DMS153 treated with DMSO at 0.1 percent for 48 hours (cell line): ENCODE measurements at regions not wholly inside any gene's neighbourhood (a gene's known extent, or its start where the extent isn't known, plus 50 kb on each side); places are given as distances from the start of the nearest gene placed in this dataset.
"Not testable (repeated sequence)": the region's sequence is repeated elsewhere in the genome, so short reads cannot be mapped to it uniquely, and the experiment has no call there.

Experiments used
- DNase-seq: peaks from one replicate; lab custom pipeline; 2025; ENCODE audit not compliant: unreplicated experiment; lab: John Stamatoyannopoulos, UW

DNA sequence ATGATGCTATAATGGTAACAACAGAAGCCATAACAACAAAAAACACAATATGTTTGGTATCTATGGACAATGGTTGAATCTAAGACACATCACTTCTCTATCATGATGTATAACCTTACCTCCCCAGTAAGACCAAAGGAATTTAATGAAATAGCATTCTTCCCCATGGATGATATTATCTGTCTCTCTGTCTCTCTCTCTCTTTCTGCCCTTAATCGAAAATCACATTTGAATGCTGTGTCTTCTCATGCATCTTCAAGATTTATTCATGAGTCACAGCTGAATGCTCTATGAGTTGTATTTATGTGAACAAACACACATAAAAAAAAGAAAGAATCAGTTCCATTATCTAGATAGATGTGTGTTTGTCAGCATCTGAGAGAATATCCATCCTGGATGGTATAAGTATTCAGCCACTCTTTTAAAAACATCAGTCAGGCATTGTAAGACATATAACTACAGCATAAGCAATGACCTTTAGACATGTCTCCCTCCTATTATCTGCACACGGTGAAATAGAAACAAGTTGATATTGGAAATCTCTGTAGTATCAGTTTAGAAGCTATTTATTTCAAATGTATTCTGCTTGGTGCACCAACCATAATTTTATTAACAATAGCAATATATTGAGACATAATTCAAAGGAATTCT, 433.3 kb downstream of the TOX3 start:
- no peak for DNase-seq

DNA sequence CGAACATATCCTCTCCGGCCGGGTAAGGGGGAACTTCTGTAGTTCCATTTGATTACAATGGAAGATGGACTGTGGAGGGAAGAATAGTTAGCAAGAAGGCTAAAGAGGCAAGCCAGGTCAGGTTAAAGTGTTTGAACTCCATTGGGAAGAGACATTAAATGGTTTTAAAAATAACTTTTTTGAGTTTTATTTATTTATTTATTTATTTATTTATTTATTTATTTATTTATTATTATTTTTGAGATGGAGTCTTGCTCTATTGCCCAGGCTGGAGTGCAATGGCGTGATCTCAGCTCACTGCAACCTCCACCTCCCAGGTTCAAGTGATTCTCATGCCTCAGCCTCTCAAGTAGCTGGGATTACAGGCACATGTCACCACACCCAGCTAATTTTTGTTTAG, 441.9 kb downstream of the TOX3 start:
- not testable (repeated sequence) for DNase-seq

DNA sequence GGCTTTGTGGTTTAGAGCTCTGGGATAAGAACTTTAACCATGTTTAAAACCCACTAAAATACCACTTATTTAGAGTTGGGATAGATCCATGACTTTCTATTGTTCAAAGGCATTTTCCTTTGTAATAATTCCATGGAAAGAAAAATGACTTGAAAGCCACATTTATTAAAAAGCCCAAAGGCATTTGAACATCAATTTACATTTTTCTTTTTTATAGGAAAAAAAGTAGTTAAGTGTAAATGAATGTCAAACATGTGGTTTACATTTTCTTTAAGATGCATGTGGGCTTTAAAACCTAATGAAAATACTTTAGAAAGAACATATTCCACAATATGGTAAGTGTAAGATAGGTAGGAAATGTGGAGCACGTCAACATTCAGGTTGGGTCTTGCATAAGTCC, 443.2 kb downstream of the TOX3 start:
- no peak for DNase-seq

DNA sequence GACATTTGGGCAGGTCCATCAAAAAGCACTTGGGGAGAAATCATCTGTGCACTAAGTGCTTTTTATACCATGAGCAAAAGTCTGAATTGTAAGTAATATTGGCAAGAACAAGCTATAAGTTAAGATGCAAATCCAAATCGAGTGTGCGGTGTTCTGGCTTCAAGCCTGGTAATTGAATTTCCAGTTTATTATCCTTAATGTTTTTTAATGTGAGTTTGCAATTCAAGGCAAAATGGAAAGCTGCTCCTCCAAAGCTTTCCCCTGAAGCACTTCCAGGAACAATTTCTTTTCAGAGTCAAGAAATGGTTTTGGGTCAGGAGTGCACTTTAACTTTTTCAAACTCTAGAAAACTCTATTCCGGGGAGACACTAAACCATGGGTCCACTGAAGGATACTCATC, 445.7 kb downstream of the TOX3 start:
- DNase-seq = no peak

DNA sequence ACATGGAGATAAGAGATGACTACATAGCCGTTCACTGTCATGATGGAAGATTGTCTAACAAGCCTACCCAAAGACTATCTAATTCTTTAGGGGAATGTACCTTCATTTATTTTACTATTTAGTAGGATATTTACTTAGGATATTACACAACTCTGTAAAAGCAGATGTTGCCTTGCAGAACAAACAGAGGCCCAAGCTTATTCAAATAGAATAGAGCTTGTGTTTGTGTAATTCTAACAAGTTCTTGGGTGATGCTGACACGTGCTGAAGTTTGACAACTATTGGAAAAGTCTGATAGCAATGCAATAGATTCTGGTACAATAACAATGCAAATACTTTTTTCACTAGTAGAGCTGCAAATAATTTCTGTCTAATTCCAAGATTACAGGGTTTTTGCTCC, 447.6 kb downstream of the TOX3 start:
- DNase-seq = no peak

DNA sequence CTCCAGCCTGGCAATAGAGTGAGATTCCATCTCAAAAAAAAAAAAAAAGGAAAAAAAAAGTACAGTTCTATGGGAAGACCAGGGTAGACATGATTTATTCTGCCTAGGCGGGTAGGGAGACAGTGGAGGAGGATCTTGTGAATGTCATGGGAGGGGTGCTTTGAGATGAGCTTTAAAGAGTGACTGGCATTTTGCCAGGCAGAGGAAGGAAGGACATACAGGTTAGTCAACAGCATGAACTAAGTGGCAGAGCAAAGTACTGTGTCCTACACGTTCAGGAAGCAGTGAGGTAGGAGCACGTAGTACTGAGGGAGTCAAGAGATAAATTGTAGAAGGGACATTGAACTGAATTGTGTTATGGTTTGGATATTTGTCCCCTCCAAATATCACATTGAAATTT, 451.5 kb downstream of the TOX3 start:
- no peak for DNase-seq

DNA sequence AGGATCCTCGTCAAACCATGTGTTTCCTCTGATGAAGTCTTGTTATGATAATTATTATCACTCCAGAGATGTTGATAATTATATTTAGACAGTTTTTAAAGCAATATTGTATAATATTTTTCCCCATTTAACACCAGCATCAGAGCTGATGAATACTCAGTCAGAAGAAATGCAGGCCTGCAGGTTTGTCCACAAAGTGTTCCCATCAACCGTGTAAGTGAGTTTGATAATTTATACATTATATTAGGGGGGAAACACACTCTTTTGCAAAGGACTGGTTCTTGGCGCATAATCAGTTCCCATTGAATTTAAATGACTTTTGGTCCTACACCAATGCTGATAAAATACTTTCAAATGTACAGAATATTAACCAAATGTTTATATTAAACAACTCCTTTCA, 454.8 kb downstream of the TOX3 start:
- no peak for DNase-seq

DNA sequence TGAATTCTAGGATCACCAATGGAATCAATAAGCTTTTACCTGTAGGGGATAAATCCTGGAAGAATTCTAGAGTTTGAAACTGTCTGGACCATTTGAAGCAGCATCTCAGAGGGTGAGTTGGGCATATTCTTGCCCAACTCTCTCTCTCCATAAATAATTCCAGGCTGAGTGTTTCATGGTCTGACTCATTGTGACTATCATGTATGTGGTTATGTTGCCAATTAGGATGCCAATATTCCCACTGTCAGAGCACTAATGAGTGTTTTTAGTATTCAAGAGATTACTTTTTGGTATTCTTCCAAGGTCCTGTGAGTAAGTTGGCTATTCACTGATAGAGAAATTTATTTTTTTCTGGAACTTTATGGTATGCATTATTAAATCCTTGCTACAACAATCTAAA, 456.9 kb downstream of the TOX3 start:
- DNase-seq = no peak

DNA sequence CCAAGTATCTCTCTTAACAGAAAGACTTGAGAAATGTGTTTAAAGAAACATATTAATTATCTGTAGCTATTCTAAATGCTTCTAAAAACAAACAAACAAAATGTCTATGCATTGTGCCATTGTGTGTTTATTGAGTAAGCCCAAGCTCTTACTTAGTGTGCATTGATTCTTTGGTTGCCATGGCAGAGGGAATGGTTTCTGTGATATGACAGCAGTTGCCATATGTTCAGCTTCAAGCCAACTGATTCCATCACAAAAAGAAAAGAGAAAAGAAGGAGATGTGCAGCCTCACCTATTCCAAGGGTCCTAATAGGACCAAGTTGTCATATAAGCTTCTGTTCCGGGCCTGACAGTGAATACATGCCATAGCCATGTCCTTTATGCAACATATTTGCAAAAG, 457.5 kb downstream of the TOX3 start:
- no peak for DNase-seq

DNA sequence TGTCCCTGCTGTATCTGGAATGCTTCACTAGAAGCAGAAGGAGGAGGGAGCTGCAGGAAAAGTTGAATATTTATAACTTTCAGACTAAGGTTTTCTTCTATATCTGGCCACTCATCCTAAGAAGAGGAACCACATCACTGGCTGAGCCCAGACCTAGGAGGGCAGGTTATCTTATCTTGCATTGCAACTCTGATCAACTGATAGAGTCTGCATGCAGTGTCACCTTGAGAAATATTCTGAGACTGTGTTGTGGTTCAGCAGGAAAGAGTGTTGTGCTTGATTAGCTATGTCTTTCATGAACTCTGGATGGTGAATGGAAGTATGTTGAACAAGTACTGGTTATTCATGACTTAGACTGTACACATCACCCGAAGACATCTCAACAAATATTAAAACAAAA, 460.0 kb downstream of the TOX3 start:
- no peak for DNase-seq

DNA sequence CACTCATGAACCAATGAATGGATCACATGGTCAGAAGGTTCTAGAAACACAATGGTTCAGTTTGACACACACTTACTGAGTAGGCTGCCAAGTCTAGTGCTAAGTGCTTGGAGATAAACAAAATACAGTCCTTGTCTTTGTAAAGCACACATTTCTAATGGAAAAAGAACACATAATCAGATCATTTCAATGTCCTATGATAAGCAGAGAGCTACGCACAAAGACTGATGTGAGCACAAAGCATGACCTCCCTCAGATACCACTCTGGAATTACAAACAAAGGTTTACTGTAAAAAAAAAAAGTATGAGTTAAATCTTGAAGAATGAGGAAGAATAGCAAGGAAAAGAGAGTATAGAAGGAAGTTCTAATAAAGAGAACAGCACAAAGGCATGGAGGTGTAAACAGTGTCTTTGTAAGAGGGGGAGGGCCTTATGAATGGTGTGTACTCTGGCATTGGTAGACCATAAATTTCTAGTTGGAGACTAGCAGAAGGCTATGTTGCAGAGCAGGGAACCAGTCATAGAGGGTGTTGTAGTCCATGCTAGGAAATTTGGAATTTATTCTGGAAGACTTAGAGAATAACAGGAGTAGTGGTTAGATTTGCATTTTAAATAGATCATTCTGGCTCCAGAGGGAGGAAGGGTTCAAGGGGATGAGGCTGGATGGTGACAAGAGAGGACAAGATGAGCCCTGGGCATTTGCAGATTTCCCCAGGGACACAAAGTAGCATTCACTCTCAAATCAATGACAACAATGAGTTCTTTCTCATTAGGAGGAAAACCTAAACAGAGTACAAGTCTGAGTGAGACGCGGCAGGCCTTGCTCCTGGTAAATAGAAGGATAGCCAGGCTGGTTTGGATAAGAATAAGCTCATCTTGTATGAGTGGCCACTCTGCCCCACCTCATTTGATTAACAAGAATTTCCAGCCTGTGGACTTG, 468.0 kb downstream of the TOX3 start:
- DNase-seq = no peak

DNA sequence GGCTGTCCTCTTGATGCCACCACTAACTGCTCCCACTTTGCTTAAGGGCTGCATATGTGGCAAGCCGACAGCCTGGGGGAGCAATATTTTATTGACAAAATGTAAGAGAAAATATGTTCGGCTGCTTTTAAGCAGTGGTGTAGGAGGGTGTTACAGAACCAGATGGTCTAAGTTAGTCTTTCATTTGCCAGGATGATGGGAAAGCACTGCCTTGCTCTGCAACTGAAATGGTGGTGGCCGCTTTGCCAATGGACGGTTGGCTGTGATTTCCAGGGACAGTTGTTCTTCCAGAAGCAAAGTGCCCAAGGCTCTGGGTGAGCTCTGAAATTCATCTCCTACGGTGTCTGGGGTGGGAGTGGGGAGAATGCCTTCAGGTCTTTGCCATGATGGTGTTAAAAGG, 469.3 kb downstream of the TOX3 start:
- DNase-seq = no peak

DNA sequence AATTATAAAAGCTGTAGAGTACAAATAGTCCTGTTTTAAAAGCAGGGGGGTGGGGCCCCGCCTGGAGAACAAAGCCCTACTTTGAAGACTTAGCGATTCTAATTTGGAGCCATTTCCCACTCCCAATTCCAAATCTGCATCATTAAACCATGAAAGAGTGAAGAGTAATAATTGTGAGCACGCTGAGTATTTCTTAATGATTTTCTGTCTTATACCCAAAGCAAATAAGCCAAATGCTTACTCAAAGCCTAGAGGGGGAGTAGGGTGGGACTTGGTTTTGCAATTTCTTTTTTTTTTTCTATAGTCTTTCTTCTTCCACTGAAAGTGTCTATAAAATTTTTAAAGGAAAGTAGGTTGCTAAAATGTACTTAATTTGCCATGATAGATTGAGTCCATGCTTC, 470.1 kb downstream of the TOX3 start:
- DNase-seq = no peak

DNA sequence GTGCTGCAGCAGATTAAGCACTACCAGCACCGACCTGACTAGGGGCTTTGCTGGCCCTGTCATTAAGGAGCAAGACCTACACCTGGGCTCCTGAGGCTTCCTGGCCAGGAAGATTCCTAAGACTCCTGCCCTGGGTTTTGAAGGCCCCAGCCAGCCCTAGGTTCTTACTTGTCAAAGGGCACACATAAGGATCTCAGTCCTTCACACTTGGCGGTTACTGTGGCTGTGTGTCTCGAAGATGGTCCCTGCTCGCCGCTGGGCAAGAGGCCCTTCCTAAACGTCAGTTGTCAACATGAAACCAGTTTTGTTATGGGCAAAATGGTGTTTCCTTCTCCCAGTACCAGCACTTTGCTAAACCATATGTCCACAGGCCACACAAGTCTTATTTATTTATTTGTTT, 470.6 kb downstream of the TOX3 start:
- no peak for DNase-seq

DNA sequence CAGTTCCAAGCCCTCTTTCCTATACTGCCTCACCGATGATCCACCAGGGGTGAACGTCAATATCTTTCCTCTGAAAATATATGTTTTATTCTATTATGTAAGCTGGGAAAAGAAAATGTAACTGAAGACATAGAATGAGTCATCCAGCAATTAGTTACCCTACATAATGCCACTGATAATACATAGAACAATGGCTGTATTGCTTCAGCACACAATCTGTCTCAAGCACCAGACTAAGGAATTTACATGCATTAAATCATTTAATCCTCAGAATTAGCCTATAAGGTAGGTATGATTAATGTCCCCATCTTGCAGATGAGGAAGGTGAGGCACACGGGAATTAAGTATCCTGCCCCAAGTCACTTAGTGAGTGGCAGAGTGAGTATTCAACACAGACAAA, 472.8 kb downstream of the TOX3 start:
- no peak for DNase-seq

DNA sequence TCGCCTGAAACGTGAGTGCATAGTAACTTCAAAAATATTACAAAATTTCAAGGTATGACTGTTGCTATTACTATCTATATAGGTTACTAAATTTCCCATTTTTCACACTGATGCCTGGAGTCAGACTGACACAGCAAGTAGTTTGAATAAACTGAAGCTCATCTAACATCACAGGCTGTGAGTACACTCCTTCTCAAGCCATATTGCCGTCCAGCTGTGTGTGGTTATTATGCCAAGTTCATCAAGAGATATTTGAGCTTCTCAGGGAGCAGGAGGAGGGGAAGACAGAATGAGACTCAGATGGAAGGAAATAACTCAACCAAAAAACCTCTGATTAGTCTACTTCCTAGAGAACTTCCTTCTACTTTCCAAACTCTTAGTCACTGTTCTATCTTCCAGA, 473.9 kb downstream of the TOX3 start:
- DNase-seq = no peak

DNA sequence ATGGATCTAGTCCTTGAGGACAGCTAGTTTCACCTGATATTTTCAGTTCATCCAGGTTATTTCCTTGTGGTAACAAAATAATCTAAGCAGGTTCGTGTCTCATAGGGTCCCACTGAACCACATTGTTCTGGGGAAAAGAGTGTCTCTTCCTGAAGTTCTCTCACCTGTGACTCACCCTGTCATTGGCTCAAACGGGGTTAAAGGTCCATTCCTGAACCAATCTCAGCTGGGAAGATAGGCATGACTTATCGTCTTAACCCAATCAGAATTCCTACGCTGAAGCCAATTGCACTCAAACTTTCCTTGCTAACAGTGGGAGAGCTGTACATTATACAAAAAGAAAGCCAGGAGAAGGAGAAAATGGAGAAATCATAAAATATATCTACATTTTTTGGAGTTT, 475.8 kb downstream of the TOX3 start:
- DNase-seq = no peak

DNA sequence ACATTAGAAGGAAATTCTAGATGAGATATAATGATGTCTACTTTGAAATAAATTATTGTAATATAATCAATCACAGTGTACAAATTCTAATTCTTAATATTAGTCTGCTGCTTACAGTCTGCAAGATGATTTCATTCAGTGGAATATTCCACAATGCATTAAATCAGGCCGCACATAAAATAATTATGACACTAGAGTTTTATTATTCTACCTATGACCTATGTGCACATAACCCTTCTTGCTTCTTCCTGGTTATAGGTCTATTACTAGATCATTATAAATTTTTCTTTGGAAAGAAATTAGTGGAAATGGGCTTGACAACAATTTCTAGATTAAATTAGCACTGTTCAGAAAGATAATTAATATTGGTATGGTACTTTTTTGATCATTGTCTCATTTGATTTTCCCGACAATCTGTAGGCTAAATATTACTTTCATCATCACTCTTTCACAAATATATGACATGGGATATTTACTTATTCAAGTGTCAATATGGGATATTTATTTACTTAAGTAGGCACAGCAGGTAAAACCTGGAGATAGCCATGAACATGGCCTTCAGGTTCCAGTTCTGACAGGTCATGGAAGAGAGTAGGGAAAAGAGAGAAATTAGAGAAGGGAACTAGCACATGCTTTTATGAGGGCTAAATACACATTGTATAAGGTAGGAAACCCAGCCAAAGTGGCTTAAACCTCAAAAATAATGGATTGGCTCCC, 476.4 kb downstream of the TOX3 start:
- no peak for DNase-seq

DNA sequence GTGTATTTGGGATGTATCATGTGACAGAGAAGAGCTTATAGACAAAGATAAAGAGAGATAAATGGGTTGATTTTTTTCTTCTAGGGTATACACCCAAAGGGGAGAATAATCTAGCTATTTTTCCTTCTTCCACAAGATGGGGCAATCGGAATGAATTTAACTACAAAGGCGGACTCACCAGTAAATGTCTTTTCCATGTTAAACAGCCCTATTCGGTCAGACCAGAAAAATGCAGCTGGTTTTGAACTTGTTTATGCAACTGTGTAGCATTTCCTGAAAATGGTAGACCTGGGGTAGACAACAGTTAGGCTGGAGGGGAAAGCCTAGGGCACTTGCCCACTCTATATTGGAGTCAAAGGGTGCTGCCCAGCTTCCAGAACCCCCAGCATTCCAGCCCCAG, 477.1 kb downstream of the TOX3 start:
- peak; percentile 42 for DNase-seq

DNA sequence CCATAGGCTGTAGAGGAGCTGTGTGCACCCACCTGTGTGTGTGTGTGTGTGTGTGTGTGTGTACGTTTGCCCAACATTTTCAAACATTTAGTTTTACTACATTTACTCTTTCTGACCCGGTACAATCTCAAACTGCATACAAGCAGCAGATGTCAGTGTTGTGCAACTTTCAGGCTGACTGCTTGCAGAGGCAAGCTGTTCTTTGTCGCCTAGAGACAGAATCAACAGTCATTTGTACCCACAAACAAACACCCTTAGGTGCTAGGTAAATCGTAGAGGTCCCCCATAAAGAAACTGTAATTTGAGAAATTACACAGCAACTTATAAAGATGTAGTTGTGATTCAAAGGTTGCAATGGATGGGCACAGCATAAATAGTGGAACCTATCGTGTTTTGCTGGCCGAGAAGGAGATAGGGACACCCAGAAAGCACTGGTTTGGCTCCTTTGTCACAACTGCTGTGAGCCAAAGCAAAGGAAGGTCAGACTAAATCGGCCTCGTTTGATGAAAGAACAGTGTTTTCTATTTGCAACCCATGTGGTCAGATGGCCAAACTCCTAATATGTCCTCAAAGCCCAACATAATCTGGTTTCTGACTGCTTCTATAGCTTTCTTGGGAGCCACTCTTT, 478.4 kb downstream of the TOX3 start:
- peak; percentile 24 for DNase-seq

DNA sequence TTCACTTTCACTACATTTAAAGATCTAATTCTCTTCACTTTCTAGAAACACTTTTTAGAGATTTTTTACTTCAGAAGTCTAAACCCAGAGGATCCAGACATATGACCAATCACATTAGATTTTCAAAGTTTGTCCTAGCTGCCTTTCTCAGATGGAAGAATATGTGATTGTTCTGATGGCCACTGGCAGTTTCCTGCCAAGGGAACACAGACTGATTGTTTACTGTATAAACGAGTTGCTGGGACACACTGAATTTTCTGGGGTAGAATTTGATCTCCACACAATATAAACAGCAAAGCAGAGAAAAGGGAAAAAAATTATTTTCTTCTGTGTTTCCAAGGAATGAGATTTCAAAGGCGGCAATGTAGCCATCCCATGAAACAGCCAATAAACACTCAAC, 480.0 kb downstream of the TOX3 start:
- DNase-seq = no peak

DNA sequence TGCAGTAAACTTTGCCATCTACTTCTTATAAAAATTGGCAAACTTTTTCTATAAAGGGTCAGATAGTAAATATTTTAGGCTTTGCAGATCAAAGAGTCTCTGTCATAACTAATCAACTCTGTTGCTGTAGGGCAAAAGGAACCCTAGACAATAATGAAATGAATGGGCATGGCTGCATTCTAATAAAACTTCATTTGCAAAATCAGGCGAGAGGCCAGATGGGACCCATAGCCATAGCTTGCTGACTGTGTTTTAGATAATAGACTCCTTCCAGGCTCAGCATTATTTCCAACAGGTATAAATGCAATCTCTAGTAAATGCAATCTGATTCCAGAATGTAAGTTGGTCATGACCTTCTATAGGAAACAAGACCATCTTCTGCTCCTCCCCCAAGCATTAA, 490.7 kb downstream of the TOX3 start:
- no peak for DNase-seq
